Activated naive CD4-positive, alpha-beta T cell treated with anti-CD3 and anti-CD28 coated beads, Interleukin-2, amount 50 U/mL, for 24 hours (primary cell): ENCODE measurements at regions not wholly inside any gene's neighbourhood (a gene's known extent, or its start where the extent isn't known, plus 50 kb on each side); places are given as distances from the start of the nearest gene placed in this dataset.
"Not testable (repeated sequence)": the region's sequence is repeated elsewhere in the genome, so short reads cannot be mapped to it uniquely, and the experiment has no call there.

Source experiments
- H3K27ac Mint-ChIP-seq: one replicate; pipeline ENCODE4 v1.8.0; 2021; ENCODE audit warnings: mild to moderate bottlenecking, mixed read lengths
- H3K27me3 Mint-ChIP-seq: one replicate; pipeline ENCODE4 v1.8.0; 2021; ENCODE audit warnings: mixed read lengths
- H3K36me3 Mint-ChIP-seq: one replicate; pipeline ENCODE4 v1.8.0; 2021; ENCODE audit warnings: mixed read lengths
- H3K4me1 Mint-ChIP-seq: one replicate; pipeline ENCODE4 v1.8.0; 2021; ENCODE audit warnings: mixed read lengths
- H3K4me3 Mint-ChIP-seq: one replicate; pipeline ENCODE4 v1.8.0; 2021; ENCODE audit warnings: mild to moderate bottlenecking, mixed read lengths
- H3K9me3 Mint-ChIP-seq: one replicate; pipeline ENCODE4 v1.8.0; 2021; ENCODE audit warnings: mixed read lengths

- Mint-ChIP-seq H3K27ac (no peak overlapping the region), H3K36me3 (no peaks in the 10 kb centered on the region), H3K27me3 (no peaks in the 10 kb centered on the region), H3K4me3 (no peak overlapping the region), H3K9me3 (no peaks in the 10 kb centered on the region), H3K4me1 (peaks cover 15% of the 10 kb centered on the region)
Measured at GRCh38 chr14:22180045-22180444, 409.0 kb downstream of the DAD1 start.

- Mint-ChIP-seq H3K4me3 (no peak overlapping the region), H3K36me3 (no peaks in the 10 kb centered on the region), H3K9me3 (no peaks in the 10 kb centered on the region), H3K27ac (no peak overlapping the region), H3K27me3 (no peaks in the 10 kb centered on the region), H3K4me1 (peaks cover 15% of the 10 kb centered on the region)
Measured at GRCh38 chr14:22179190-22179589, 409.8 kb downstream of the DAD1 start.

- Mint-ChIP-seq H3K27ac (no peak overlapping the region), H3K36me3 (no peaks in the 10 kb centered on the region)
Measured at GRCh38 chr14:22178333-22178839, 410.6 kb downstream of the DAD1 start.

GRCh38 chr14:22177870-22178269 lies 411.2 kb downstream of the DAD1 start:
- no peak overlapping the region for H3K27ac Mint-ChIP-seq
- no peaks in the 10 kb centered on the region for H3K9me3 Mint-ChIP-seq
- H3K36me3 Mint-ChIP-seq = no peaks in the 10 kb centered on the region
- H3K27me3 Mint-ChIP-seq = no peaks in the 10 kb centered on the region
- H3K4me1 Mint-ChIP-seq = peaks cover 15% of the 10 kb centered on the region
- no peak overlapping the region for H3K4me3 Mint-ChIP-seq

More at GRCh38 chr14:22178333-22178839, 410.6 kb downstream of the DAD1 start:
- peaks cover 15% of the 10 kb centered on the region for H3K4me1 Mint-ChIP-seq
- no peaks in the 10 kb centered on the region for H3K9me3 Mint-ChIP-seq
- H3K4me3 Mint-ChIP-seq = no peak overlapping the region
- no peaks in the 10 kb centered on the region for H3K27me3 Mint-ChIP-seq

GRCh38 chr14:22176957-22177356 lies 412.1 kb downstream of the DAD1 start:
- Mint-ChIP-seq H3K27ac (no peak overlapping the region), H3K9me3 (no peaks in the 10 kb centered on the region), H3K27me3 (no peaks in the 10 kb centered on the region), H3K4me1 (peaks cover 15% of the 10 kb centered on the region), H3K36me3 (no peaks in the 10 kb centered on the region), H3K4me3 (no peak overlapping the region)

- not testable (repeated sequence) for H3K27me3 Mint-ChIP-seq, H3K27ac Mint-ChIP-seq, H3K9me3 Mint-ChIP-seq, H3K36me3 Mint-ChIP-seq, H3K4me3 Mint-ChIP-seq
- peaks cover 15% of the 10 kb centered on the region for H3K4me1 Mint-ChIP-seq
Measured at GRCh38 chr14:22175278-22175558, 413.8 kb downstream of the DAD1 start.

- H3K9me3 Mint-ChIP-seq = no peaks in the 10 kb centered on the region
- H3K27me3 Mint-ChIP-seq = no peaks in the 10 kb centered on the region
- H3K4me1 Mint-ChIP-seq = peaks cover 15% of the 10 kb centered on the region
- H3K4me3 Mint-ChIP-seq = no peak overlapping the region
- H3K27ac Mint-ChIP-seq = no peak overlapping the region
- no peaks in the 10 kb centered on the region for H3K36me3 Mint-ChIP-seq
Measured at GRCh38 chr14:22174412-22175277, 414.4 kb downstream of the DAD1 start.

GRCh38 chr14:22168092-22168955 lies 420.7 kb downstream of the DAD1 start:
- no peaks in the 10 kb centered on the region for H3K4me1 Mint-ChIP-seq
- H3K27ac Mint-ChIP-seq = peak overlapping the region; percentile 81
- no peaks in the 10 kb centered on the region for H3K27me3 Mint-ChIP-seq
- H3K9me3 Mint-ChIP-seq = no peaks in the 10 kb centered on the region
- peak overlapping the region; percentile 83 for H3K4me3 Mint-ChIP-seq
- no peaks in the 10 kb centered on the region for H3K36me3 Mint-ChIP-seq

- Mint-ChIP-seq H3K4me3 (no peak overlapping the region), H3K9me3 (no peaks in the 10 kb centered on the region), H3K27me3 (no peaks in the 10 kb centered on the region), H3K4me1 (peaks cover 4% of the 10 kb centered on the region), H3K36me3 (no peaks in the 10 kb centered on the region), H3K27ac (peak overlapping the region; percentile 41)
Measured at GRCh38 chr14:22164616-22165015, 424.4 kb downstream of the DAD1 start.

GRCh38 chr14:22163051-22163450 lies 426.0 kb downstream of the DAD1 start:
- Mint-ChIP-seq H3K27ac (peak overlapping the region; percentile 62), H3K9me3 (no peaks in the 10 kb centered on the region), H3K4me1 (peaks cover 4% of the 10 kb centered on the region), H3K27me3 (no peaks in the 10 kb centered on the region), H3K36me3 (no peaks in the 10 kb centered on the region), H3K4me3 (peak overlapping the region; percentile 83)

GRCh38 chr14:22159957-22160356 lies 429.1 kb downstream of the DAD1 start:
- Mint-ChIP-seq H3K27me3 (no peaks in the 10 kb centered on the region), H3K36me3 (no peaks in the 10 kb centered on the region), H3K27ac (no peak overlapping the region), H3K4me3 (no peak overlapping the region), H3K9me3 (no peaks in the 10 kb centered on the region), H3K4me1 (peaks cover 4% of the 10 kb centered on the region)

- Mint-ChIP-seq H3K27me3 (no peaks in the 10 kb centered on the region), H3K4me3 (no peak overlapping the region), H3K9me3 (no peaks in the 10 kb centered on the region), H3K36me3 (no peaks in the 10 kb centered on the region), H3K4me1 (peaks cover 4% of the 10 kb centered on the region), H3K27ac (peak overlapping the region; percentile 72)
Measured at GRCh38 chr14:22159099-22159498, 429.9 kb downstream of the DAD1 start.

GRCh38 chr14:22158560-22158959 lies 430.5 kb downstream of the DAD1 start:
- Mint-ChIP-seq H3K4me1 (peaks cover 4% of the 10 kb centered on the region), H3K27me3 (no peaks in the 10 kb centered on the region), H3K36me3 (no peaks in the 10 kb centered on the region), H3K27ac (peak overlapping the region; percentile 51), H3K4me3 (no peak overlapping the region), H3K9me3 (no peaks in the 10 kb centered on the region)

GRCh38 chr14:22155571-22155970 lies 433.5 kb downstream of the DAD1 start:
- Mint-ChIP-seq H3K4me1 (peaks cover 9% of the 10 kb centered on the region), H3K27ac (no peak overlapping the region), H3K27me3 (no peaks in the 10 kb centered on the region), H3K4me3 (no peak overlapping the region), H3K36me3 (no peaks in the 10 kb centered on the region), H3K9me3 (no peaks in the 10 kb centered on the region)

GRCh38 chr14:22152903-22153302 lies 436.1 kb downstream of the DAD1 start:
- Mint-ChIP-seq H3K27ac (no peak overlapping the region), H3K36me3 (no peaks in the 10 kb centered on the region), H3K4me3 (no peak overlapping the region), H3K9me3 (no peaks in the 10 kb centered on the region), H3K27me3 (no peaks in the 10 kb centered on the region), H3K4me1 (peaks cover 7% of the 10 kb centered on the region)
